GM18861 (cell line): ENCODE measurements at regions not wholly inside any gene's neighbourhood (a gene's known extent, or its start where the extent isn't known, plus 50 kb on each side); places are given as distances from the start of the nearest gene placed in this dataset.

Experiments
- ATAC-seq: cut with Tn5 transposase; IDR thresholded peaks from one replicate; pipeline ENCODE4 v1.9.1; 2021; ENCODE audit not compliant: unreplicated experiment

GRCh38 chr6:169048185-169048864 is 205.3 kb downstream of the THBS2 start:
- no peak for ATAC-seq

- no peak for ATAC-seq
Measured at GRCh38 chr6:169047345-169047744, 206.3 kb downstream of the THBS2 start.

GRCh38 chr6:169046483-169047192 is 207.0 kb downstream of the THBS2 start:
- no peak for ATAC-seq

- no peak for ATAC-seq
Measured at GRCh38 chr6:169046021-169046420, 207.6 kb downstream of the THBS2 start.

- ATAC-seq = no peak
Measured at GRCh38 chr6:169045486-169045885, 208.2 kb downstream of the THBS2 start.

- no peak for ATAC-seq
Measured at GRCh38 chr6:169044381-169045230, 209.0 kb downstream of the THBS2 start.

- ATAC-seq = no peak
Measured at GRCh38 chr6:169042061-169042460, 211.6 kb downstream of the THBS2 start.

- ATAC-seq = no peak
Measured at GRCh38 chr6:169041078-169041477, 212.6 kb downstream of the THBS2 start.

- ATAC-seq = no peak
Measured at GRCh38 chr6:169038691-169039090, 215.0 kb downstream of the THBS2 start.

GRCh38 chr6:169035385-169036240 is 218.0 kb downstream of the THBS2 start:
- no peak for ATAC-seq

GRCh38 chr6:169034516-169035167 is 219.0 kb downstream of the THBS2 start:
- no peak for ATAC-seq

GRCh38 chr6:169029861-169030260 is 223.8 kb downstream of the THBS2 start:
- no peak for ATAC-seq

- ATAC-seq = no peak
Measured at GRCh38 chr6:169028343-169028742, 225.3 kb downstream of the THBS2 start.

GRCh38 chr6:169026175-169026574 is 227.5 kb downstream of the THBS2 start:
- ATAC-seq = no peak

GRCh38 chr6:169024047-169024660 is 229.5 kb downstream of the THBS2 start:
- no peak for ATAC-seq

- no peak for ATAC-seq
Measured at GRCh38 chr6:169023161-169023874, 230.3 kb downstream of the THBS2 start.

- ATAC-seq = no peak
Measured at GRCh38 chr6:169022079-169022478, 231.6 kb downstream of the THBS2 start.

GRCh38 chr6:169020821-169021220 is 232.8 kb downstream of the THBS2 start:
- ATAC-seq = no peak
